K562 (cell line): ENCODE measurements at regions not wholly inside any gene's neighbourhood (a gene's known extent, or its start where the extent isn't known, plus 50 kb on each side); places are given as distances from the start of the nearest gene placed in this dataset.

Experiments
- BCLAF1 ChIP-seq, 2 experiments: fragments of 450-650 bp in 1 of 2; IDR thresholded peaks; 2 replicates each; pipeline ENCODE4 v1.6.1; 2011 to 2017; ENCODE audit warnings: low read depth in 2 of 2, antibody characterized with exemption in 1 of 2, borderline replicate concordance in 1 of 2, low read length in 1 of 2, mild to moderate bottlenecking in 1 of 2, mixed read lengths in 1 of 2; ENCODE audit not compliant: control insufficient read depth in 1 of 2
- RBM17 ChIP-seq: fragments of 200-400 bp; formaldehyde crosslinking; IDR thresholded peaks from 2 replicates; pipeline ENCODE4 v1.6.1; 2017; ENCODE audit warnings: low read depth, mild to moderate bottlenecking, low read length, borderline replicate concordance
- ZNF407 ChIP-seq: fragments of 450-650 bp; IDR thresholded peaks from 2 replicates; pipeline ENCODE4 v1.6.1; 2016; ENCODE audit warnings: low read depth

- TF ChIP-seq BCLAF1 (IDR thresholded peaks at IDR 0.05; ENCODE audit: borderline replicate concordance in 1 of 2, control insufficient read depth in 1 of 2, low read depth in 2 of 2, low read length in 1 of 2) (no peak), RBM17 (no peak), ZNF407 (no peak)
- TF ChIP-seq, all 486 proteins: peak for 0
Observed at GRCh38 chr16:87199901-87200300, 117.3 kb downstream of the C16orf95 start (continued).
